ENCODE measurements at regions not wholly inside any gene's neighbourhood (a gene's known extent, or its start where the extent isn't known, plus 50 kb on each side); places are given as distances from the start of the nearest gene placed in this dataset.

- no peak for TF ChIP-seq EZH2phosphoT487 (IDR thresholded peaks at IDR 0.05; ENCODE audit: borderline replicate concordance, low read length)
- TF ChIP-seq, protein P1, sequence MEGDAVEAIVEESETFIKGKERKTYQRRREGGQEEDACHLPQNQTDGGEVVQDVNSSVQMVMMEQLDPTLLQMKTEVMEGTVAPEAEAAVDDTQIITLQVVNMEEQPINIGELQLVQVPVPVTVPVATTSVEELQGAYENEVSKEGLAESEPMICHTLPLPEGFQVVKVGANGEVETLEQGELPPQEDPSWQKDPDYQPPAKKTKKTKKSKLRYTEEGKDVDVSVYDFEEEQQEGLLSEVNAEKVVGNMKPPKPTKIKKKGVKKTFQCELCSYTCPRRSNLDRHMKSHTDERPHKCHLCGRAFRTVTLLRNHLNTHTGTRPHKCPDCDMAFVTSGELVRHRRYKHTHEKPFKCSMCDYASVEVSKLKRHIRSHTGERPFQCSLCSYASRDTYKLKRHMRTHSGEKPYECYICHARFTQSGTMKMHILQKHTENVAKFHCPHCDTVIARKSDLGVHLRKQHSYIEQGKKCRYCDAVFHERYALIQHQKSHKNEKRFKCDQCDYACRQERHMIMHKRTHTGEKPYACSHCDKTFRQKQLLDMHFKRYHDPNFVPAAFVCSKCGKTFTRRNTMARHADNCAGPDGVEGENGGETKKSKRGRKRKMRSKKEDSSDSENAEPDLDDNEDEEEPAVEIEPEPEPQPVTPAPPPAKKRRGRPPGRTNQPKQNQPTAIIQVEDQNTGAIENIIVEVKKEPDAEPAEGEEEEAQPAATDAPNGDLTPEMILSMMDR (IDR thresholded peaks at IDR 0.05; ENCODE audit: low read depth, low read length, poor library complexity, severe bottlenecking), result no peak
- no peaks in the 10 kb centered on the region for H3K9me3 ChIP-seq (ENCODE audit: control insufficient read depth, insufficient read depth, low read length)
- no peaks in the 10 kb centered on the region for H3K27me3 ChIP-seq (ENCODE audit: control insufficient read depth, low read length)
- H3K36me3 ChIP-seq (ENCODE audit: control insufficient read depth, low read length), result no peaks in the 10 kb centered on the region
- no peak overlapping the region for H3K4me3 ChIP-seq (ENCODE audit: low read length)
- no peaks in the 10 kb centered on the region for H4K20me1 ChIP-seq (ENCODE audit: control insufficient read depth, insufficient read depth, low read depth, low read length)
- no peak overlapping the region for H3K27ac ChIP-seq (ENCODE audit: low read depth, low read length)
- no peaks in the 10 kb centered on the region for H3F3A ChIP-seq (ENCODE audit: control insufficient read depth, insufficient read depth)
- no peak overlapping the region for H3K4me2 ChIP-seq (ENCODE audit: low read length)
- H3K4me1 ChIP-seq (ENCODE audit: control insufficient read depth, low read length), result no peaks in the 10 kb centered on the region
- no peaks in the 10 kb centered on the region for H3K9me2 ChIP-seq (replicated peaks; ENCODE audit: control insufficient read depth, low read length)
- no peaks in the 10 kb centered on the region for H3K79me2 ChIP-seq (ENCODE audit: control insufficient read depth, low read length)
Measured at GRCh38 chr4:13857397-13857796, 229.9 kb upstream of the BOD1L1 start.

- Histone ChIP-seq H3K27ac (ENCODE audit: low read depth, low read length) (no peak overlapping the region), H3K4me1 (ENCODE audit: control insufficient read depth, low read length) (no peaks in the 10 kb centered on the region), H3F3A (ENCODE audit: control insufficient read depth, insufficient read depth) (no peaks in the 10 kb centered on the region), H3K27me3 (ENCODE audit: control insufficient read depth, low read length) (no peaks in the 10 kb centered on the region), H3K9me2 (replicated peaks; ENCODE audit: control insufficient read depth, low read length) (no peaks in the 10 kb centered on the region), H3K4me3 (ENCODE audit: low read length) (no peak overlapping the region), H4K20me1 (ENCODE audit: control insufficient read depth, insufficient read depth, low read depth, low read length) (no peaks in the 10 kb centered on the region), H3K9me3 (ENCODE audit: control insufficient read depth, insufficient read depth, low read length) (no peaks in the 10 kb centered on the region), H3K4me2 (ENCODE audit: low read length) (no peak overlapping the region), H3K79me2 (ENCODE audit: control insufficient read depth, low read length) (no peaks in the 10 kb centered on the region), H3K36me3 (ENCODE audit: control insufficient read depth, low read length) (no peaks in the 10 kb centered on the region)
- TF ChIP-seq, protein P1 (IDR thresholded peaks at IDR 0.05; ENCODE audit: low read depth, low read length, poor library complexity, severe bottlenecking), result no peak
- TF ChIP-seq EZH2phosphoT487 (IDR thresholded peaks at IDR 0.05; ENCODE audit: borderline replicate concordance, low read length), result no peak
Measured at GRCh38 chr4:13857800-13858199, 230.3 kb upstream of the BOD1L1 start.

DNA sequence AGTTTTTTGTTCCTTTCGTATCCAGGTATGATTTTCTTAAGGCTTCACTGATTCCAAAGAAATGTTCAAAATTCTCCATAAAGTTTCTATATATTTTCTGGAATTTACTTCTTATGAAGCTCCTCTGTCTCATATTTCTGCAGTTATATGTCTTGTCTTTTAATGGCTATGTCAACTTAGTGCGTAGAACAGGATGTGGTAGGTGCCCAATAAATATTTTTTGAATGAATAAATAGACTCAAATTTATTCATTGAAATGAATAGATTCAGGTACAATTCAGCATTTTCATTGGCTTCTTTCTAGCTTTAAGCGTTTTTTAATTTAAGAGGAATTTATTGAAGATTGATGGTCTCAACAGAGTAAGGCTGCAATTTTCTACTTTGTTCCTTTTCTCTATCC, 231.9 kb upstream of the BOD1L1 start:
- TF ChIP-seq EZH2phosphoT487 (IDR thresholded peaks at IDR 0.05; ENCODE audit: borderline replicate concordance, low read length), result no peak
- TF ChIP-seq, protein P1 (IDR thresholded peaks at IDR 0.05; ENCODE audit: low read depth, low read length, poor library complexity, severe bottlenecking), result no peak
- no peak overlapping the region for H3K4me2 ChIP-seq (ENCODE audit: low read length)
- no peaks in the 10 kb centered on the region for H3F3A ChIP-seq (ENCODE audit: control insufficient read depth, insufficient read depth)
- H3K27ac ChIP-seq (ENCODE audit: low read depth, low read length), result no peak overlapping the region
- no peaks in the 10 kb centered on the region for H3K9me2 ChIP-seq (replicated peaks; ENCODE audit: control insufficient read depth, low read length)
- H3K79me2 ChIP-seq (ENCODE audit: control insufficient read depth, low read length), result no peaks in the 10 kb centered on the region
- H3K4me3 ChIP-seq (ENCODE audit: low read length), result no peak overlapping the region
- H3K36me3 ChIP-seq (ENCODE audit: control insufficient read depth, low read length), result no peaks in the 10 kb centered on the region
- no peaks in the 10 kb centered on the region for H3K27me3 ChIP-seq (ENCODE audit: control insufficient read depth, low read length)
- no peaks in the 10 kb centered on the region for H3K9me3 ChIP-seq (ENCODE audit: control insufficient read depth, insufficient read depth, low read length)
- H4K20me1 ChIP-seq (ENCODE audit: control insufficient read depth, insufficient read depth, low read depth, low read length), result no peaks in the 10 kb centered on the region
- no peaks in the 10 kb centered on the region for H3K4me1 ChIP-seq (ENCODE audit: control insufficient read depth, low read length)

DNA sequence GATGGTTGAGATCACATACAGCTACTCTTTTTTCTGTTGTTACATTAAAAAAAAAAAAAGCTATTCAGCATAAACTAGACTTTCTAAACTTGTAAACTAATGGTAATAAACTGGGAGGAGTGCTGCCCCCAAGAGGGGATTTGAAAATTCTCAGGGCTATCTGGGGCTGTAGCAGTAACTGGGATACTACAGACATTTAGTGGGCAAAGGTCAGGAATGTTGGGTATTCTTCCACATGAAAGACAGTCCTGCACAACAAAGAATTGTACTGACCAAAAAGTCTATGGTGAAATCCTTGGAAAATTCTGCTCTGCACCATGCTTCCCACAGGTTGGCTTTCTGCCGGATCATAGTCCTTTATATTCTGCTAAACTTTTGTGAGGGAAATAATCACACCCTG, 232.6 kb upstream of the BOD1L1 start:
- no peak for TF ChIP-seq EZH2phosphoT487 (IDR thresholded peaks at IDR 0.05; ENCODE audit: borderline replicate concordance, low read length)
- TF ChIP-seq, protein P1 (IDR thresholded peaks at IDR 0.05; ENCODE audit: low read depth, low read length, poor library complexity, severe bottlenecking), result peak; percentile 20
- H4K20me1 ChIP-seq (ENCODE audit: control insufficient read depth, insufficient read depth, low read depth, low read length), result no peaks in the 10 kb centered on the region
- H3K79me2 ChIP-seq (ENCODE audit: control insufficient read depth, low read length), result no peaks in the 10 kb centered on the region
- no peaks in the 10 kb centered on the region for H3F3A ChIP-seq (ENCODE audit: control insufficient read depth, insufficient read depth)
- no peaks in the 10 kb centered on the region for H3K4me1 ChIP-seq (ENCODE audit: control insufficient read depth, low read length)
- no peaks in the 10 kb centered on the region for H3K9me3 ChIP-seq (ENCODE audit: control insufficient read depth, insufficient read depth, low read length)
- no peak overlapping the region for H3K4me3 ChIP-seq (ENCODE audit: low read length)
- H3K9me2 ChIP-seq (replicated peaks; ENCODE audit: control insufficient read depth, low read length), result no peaks in the 10 kb centered on the region
- no peaks in the 10 kb centered on the region for H3K36me3 ChIP-seq (ENCODE audit: control insufficient read depth, low read length)
- H3K27me3 ChIP-seq (ENCODE audit: control insufficient read depth, low read length), result no peaks in the 10 kb centered on the region
- H3K4me2 ChIP-seq (ENCODE audit: low read length), result no peak overlapping the region
- no peak overlapping the region for H3K27ac ChIP-seq (ENCODE audit: low read depth, low read length)

Measured in DOHH2 (cell line).